ENCODE measurements at regions not wholly inside any gene's neighbourhood (a gene's known extent, or its start where the extent isn't known, plus 50 kb on each side); places are given as distances from the start of the nearest gene placed in this dataset.
"Not testable (repeated sequence)": the region's sequence is repeated elsewhere in the genome, so short reads cannot be mapped to it uniquely, and the experiment has no call there.

DNA sequence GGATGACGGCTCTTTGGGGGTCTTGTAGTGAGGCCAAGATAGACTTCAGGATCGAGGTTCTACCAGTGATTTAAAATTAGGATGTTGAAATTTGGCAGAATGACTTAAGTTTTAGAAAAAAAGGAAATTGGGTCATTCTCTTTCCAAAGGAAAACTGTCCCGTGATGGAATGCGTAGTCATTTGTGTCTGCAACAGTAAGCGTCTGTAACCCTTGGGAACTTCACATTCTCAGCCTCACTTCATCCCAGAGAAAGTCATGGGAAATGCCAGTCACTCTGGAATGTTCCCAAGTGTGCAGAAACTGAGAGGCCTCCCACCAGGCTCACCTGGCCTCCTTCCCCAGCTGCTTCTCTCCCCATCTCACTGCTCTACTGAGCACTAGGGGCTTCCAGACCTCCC lies 5441.4 kb upstream of the TPTE start:
- not testable (repeated sequence) for H3K4me3 Mint-ChIP-seq; H3K27me3 Mint-ChIP-seq (ENCODE audit: low read depth); H3K36me3 Mint-ChIP-seq; DNase-seq (ENCODE audit: low spot score in 2 of 2, unreplicated experiment in 2 of 2); H3K27ac Mint-ChIP-seq; H3K9me3 Mint-ChIP-seq; H3K4me1 Mint-ChIP-seq

DNA sequence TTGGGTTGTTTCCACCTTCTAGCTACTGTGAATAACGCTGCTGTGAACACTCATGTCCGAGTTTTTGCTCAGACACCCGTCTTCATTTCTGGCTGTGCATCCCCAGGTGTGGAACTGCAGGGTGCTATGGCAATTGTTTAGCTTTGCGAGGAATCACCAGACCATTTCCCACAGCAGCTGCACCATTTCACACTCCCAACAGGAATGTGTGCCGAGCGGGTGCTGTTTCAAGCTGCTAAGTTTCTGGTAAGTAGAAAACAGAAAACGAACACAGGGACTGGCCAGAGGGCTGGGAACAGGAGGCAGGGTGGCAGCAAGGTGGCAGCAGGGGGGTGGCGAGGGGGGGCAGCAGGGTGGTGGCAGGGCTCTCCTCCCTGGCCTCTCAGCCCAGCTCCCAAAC lies 5437.1 kb upstream of the TPTE start:
- not testable (repeated sequence) for H3K36me3 Mint-ChIP-seq; H3K4me3 Mint-ChIP-seq; H3K27ac Mint-ChIP-seq; H3K9me3 Mint-ChIP-seq; H3K27me3 Mint-ChIP-seq (ENCODE audit: low read depth); H3K4me1 Mint-ChIP-seq; DNase-seq (ENCODE audit: low spot score in 2 of 2, unreplicated experiment in 2 of 2)

DNA sequence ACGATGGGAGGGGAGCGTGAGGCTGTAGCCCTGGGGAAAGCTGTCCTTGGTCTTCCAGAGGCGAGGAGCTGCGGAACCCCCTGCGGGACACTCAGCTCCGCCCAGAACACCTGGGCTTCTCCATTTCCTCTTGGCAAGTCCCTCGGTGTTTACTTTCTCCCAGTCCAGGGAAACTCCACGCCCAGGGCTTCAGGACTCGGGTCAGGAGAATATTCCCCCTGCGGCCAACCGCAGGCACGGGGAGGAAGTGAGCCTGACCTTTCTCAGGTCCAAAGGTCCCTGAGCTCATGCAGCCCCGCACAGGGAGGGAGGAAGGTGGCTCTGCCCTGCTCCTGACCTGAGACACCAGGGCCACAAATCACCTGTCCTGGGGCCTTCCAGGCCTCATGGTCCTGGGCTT lies 5435.9 kb upstream of the TPTE start:
- H3K27ac Mint-ChIP-seq; H3K4me1 Mint-ChIP-seq; H3K27me3 Mint-ChIP-seq (ENCODE audit: low read depth); H3K9me3 Mint-ChIP-seq; DNase-seq (ENCODE audit: low spot score in 2 of 2, unreplicated experiment in 2 of 2); H3K4me3 Mint-ChIP-seq; H3K36me3 Mint-ChIP-seq: not testable (repeated sequence)

DNA sequence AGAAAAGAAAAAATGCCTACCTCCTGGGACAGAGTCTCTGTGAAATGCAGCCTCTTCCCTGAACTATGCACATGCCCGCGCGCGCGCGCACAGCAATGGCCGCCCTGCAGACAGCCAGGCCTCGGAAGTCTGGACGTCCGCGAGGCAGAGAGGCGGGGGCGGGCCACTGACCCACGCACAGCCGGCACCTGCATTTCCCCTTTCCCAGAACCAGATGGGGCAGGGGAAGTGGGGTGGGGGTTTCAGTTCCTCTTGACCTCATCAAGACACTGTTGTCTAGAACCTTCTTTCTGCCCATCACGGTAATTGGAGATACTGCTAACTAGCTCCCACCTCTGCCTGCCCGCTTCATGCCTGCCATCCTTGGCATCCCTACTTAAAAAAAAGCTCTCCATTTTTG lies 5435.0 kb upstream of the TPTE start:
- H3K4me1 Mint-ChIP-seq; DNase-seq (ENCODE audit: low spot score in 2 of 2, unreplicated experiment in 2 of 2); H3K9me3 Mint-ChIP-seq; H3K4me3 Mint-ChIP-seq; H3K27me3 Mint-ChIP-seq (ENCODE audit: low read depth); H3K27ac Mint-ChIP-seq; H3K36me3 Mint-ChIP-seq: not testable (repeated sequence)

DNA sequence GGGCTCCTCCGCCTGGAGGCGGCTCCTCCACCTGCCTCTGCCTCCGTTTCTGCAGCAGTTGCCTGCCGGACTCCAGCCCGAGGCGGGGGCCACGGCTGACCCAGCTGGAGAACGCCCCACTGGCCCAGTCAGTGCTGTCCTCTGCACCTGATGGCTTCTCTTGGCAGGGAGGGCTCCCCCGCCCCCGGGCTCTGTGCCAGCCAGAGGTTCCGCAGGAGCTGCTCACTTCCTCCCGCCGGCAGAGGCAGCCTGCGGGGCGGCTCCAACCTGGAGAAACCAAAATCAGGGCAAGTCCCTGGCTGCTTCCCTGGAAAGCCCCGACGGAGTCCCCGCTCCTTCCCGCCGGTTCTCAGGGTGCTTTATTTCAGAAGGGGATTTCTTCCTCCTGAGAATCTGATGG lies 5432.6 kb upstream of the TPTE start:
- DNase-seq (ENCODE audit: low spot score in 2 of 2, unreplicated experiment in 2 of 2); H3K27me3 Mint-ChIP-seq (ENCODE audit: low read depth); H3K4me3 Mint-ChIP-seq; H3K4me1 Mint-ChIP-seq; H3K36me3 Mint-ChIP-seq; H3K9me3 Mint-ChIP-seq; H3K27ac Mint-ChIP-seq: not testable (repeated sequence)

DNA sequence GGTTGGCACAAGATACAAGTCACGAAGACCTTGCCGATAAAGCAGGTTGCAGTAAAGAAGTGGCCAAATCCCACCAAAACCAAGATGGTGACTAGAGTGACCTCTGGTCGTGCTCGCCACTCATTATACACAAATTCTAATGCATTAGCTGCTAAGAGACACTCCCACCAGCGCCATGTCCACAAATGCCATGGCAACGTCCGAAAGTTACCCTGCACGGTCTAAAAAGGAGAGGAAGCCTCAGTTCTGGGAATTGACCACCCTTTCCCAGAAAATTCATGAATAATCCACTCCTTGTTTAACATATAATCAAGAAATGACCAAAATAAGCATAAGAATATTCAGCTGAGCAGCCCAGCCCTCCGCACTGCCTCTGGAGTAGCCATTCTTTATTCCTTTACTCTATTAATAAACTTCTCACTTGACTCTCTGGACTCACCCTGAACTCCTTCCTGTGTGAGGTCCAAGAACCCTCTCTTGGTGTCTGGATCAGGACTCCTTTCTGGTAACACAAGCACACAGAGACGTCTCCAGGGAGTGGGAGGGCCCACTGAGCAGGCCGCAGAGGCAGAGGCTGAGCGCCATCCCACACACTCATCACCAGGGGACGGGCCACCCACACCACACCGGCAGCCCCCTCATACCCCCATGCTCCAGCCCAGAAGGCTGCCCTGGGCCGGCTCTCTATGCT lies 5431.8 kb upstream of the TPTE start:
- H3K27me3 Mint-ChIP-seq (ENCODE audit: low read depth); H3K9me3 Mint-ChIP-seq; H3K36me3 Mint-ChIP-seq; DNase-seq (ENCODE audit: low spot score in 2 of 2, unreplicated experiment in 2 of 2); H3K4me3 Mint-ChIP-seq; H3K4me1 Mint-ChIP-seq; H3K27ac Mint-ChIP-seq: not testable (repeated sequence)

DNA sequence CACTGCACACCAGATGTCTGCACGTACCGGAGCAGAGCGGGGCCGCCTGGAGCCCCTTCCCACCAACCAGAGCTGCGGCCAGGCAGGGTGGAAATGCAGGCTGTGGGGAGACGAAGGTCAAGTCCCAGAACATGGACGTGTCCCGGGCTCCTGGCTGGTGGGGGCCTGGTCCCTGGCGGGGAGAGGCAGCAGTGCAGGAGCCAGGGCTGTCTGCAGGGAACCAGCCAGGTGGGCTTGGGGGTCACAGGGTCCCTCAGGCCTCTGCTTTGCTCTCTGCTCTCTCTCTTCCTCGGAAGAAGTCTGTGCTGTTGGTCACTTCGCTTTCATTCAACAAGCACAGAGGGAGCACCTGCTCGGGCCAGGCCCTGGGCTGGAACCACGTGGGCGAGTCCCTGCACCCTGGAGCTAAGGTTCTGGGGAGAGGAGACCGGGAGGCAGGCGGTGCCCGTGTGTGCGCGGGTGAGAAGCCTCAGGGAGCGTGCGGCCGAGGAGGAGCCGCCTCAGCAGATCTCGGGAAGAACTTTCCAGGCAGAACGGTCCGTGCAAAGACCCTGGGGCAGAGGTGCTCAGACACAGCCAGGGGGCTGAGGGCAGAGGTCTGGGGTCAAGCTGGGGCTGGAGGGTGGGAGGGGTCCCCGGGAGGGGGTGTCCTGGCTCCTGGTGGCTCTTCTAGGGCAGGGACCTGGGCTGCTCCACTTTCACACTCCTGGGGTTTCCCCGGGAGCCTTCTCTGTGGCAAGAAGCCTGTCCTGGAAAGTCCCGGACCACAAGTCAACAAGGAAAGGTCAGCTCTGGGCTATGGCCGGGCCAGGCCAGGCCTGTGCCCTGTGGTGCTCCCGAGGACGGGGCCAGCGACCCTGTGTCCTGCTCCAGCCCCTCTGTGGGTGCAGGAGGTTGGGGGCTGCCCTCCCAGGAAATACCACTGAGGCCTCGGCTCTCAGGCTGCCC lies 5431.0 kb upstream of the TPTE start:
- not testable (repeated sequence) for H3K4me1 Mint-ChIP-seq; DNase-seq (ENCODE audit: low spot score in 2 of 2, unreplicated experiment in 2 of 2); H3K4me3 Mint-ChIP-seq; H3K27me3 Mint-ChIP-seq (ENCODE audit: low read depth); H3K9me3 Mint-ChIP-seq; H3K27ac Mint-ChIP-seq; H3K36me3 Mint-ChIP-seq

DNA sequence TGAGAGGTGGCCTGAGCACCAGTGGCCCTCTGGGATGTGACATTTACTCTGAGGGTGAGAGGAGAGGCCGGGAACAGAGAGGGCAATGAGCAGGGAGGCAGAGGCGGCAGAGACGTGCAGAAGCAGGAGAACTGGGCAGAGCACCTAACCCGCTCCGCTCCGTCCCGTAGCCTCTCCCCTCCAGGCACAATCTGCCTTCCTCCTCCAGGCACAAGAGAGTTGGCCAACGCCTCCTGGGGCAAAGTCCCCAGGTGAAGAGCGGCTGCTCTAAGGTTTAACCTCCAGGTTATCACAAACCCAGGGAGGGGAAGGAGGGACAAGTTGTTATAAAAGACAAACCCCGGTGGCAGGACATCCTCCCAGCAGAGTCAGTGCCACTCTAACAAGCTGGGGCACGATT lies 5430.1 kb upstream of the TPTE start:
- H3K4me1 Mint-ChIP-seq; H3K27me3 Mint-ChIP-seq (ENCODE audit: low read depth); H3K9me3 Mint-ChIP-seq: not testable (repeated sequence)

DNA sequence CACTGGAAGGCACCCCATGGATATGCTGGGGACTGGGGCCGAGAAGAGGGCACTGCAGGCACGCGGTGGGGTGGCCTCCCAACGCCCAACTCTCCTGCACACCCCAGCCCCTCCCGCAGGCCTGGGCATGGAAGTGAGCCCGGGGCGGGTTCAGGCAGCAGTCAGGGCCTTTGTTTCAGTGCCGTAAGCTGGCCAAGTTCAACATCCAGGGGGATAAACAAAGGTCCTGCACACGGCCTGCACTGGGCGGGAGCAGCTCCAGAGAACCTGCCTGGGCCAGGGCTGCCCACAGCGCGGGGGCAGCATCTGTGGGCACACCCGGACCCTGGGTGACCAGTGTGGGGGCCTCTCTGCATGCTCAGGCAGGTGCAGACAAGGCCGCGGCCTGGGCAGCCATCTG lies 5425.8 kb upstream of the TPTE start:
- not testable (repeated sequence) for DNase-seq (ENCODE audit: low spot score in 2 of 2, unreplicated experiment in 2 of 2); H3K27ac Mint-ChIP-seq; H3K4me3 Mint-ChIP-seq; H3K36me3 Mint-ChIP-seq; H3K4me1 Mint-ChIP-seq; H3K27me3 Mint-ChIP-seq (ENCODE audit: low read depth); H3K9me3 Mint-ChIP-seq

More for the DNA sequence above, 5430.1 kb upstream of the TPTE start:
- H3K4me3 Mint-ChIP-seq; DNase-seq (ENCODE audit: low spot score in 2 of 2, unreplicated experiment in 2 of 2); H3K36me3 Mint-ChIP-seq; H3K27ac Mint-ChIP-seq: not testable (repeated sequence)

DNA sequence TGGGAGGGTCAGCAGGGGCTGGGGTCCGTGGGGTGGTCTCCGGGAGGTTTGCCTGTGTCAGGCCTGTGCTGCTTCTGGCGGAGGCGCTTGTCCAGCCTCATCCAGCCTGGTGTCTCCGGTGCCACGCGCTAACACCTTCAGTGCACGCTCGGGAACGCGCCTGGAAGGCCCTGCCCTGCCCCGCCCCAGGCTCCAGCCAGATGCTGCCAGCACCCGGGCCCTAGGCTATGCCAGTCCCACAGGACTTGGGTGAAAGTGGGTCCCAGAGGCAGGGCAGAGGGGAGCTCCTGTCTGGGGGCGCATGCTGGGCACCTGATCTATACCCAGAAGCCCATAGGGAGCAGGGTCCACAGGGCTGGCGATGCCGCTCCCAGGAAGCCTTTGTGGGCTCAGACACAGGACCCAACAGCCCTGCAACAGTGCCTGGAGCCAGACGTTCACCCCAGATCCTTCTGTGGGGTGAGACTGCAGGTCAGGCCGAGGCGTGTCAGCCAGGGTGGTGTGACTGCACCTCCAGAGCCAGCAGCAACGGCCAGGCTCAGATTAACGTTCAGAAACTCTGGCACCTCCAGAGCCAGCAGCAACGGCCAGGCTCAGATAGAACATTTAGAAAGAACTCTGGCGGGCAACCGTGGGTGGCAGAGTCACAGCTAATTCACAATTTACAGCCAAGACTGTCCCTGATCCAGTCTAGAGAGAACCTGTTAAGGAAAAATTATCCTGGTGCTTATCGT lies 5423.2 kb upstream of the TPTE start:
- H3K4me1 Mint-ChIP-seq; H3K36me3 Mint-ChIP-seq; H3K27me3 Mint-ChIP-seq (ENCODE audit: low read depth); H3K4me3 Mint-ChIP-seq; DNase-seq (ENCODE audit: low spot score in 2 of 2, unreplicated experiment in 2 of 2); H3K27ac Mint-ChIP-seq; H3K9me3 Mint-ChIP-seq: not testable (repeated sequence)

DNA sequence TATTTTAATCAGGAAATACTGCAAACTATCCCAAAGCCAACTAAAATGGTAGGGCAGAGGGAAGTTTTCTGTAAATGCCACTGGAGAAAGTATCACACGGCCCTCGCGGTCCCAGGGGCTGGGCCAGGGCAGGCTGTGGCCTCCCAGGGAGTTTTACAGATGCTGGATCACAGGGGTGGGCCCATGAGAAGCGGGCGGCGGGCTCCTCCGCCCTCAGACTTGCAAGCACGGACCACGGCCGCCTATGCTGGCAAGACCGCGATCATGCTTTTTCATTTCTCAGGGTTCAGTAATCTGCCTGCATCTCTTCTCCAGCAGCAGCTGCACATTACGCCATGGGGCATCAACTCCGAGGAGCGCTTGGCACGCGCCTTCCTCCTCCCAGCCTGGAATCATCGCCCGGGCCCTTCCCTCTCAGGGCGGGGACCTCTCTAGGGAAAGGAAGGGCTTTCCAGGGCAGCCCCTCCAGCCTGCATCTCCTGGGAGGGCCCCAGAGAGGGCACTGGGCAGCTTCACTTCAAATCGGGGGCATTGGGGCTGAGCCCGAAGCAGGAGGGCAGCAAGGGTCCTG lies 5420.7 kb upstream of the TPTE start:
- not testable (repeated sequence) for H3K27ac Mint-ChIP-seq; DNase-seq (ENCODE audit: low spot score in 2 of 2, unreplicated experiment in 2 of 2); H3K4me3 Mint-ChIP-seq; H3K36me3 Mint-ChIP-seq; H3K4me1 Mint-ChIP-seq; H3K27me3 Mint-ChIP-seq (ENCODE audit: low read depth); H3K9me3 Mint-ChIP-seq

DNA sequence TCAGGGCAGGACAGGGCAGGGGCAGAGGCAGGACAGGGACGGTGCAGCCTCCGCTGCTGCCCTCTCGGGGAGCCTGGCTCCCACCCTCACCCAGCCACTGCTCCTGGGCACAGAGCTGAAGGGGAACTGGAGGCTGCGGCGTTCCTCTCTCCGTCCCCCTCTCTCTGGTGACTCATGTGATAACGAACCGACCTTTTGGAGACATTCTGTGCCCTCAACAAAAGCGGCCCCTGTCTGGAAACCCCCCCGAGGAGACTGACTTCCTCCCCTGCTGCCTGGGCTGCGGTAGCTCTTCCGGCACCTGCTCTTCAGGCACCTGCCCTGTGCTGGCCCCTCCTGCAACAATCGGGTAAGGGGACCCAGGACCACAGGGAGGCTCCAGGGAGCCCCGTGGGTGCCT lies 5419.6 kb upstream of the TPTE start:
- H3K36me3 Mint-ChIP-seq; H3K4me1 Mint-ChIP-seq; H3K9me3 Mint-ChIP-seq; H3K27me3 Mint-ChIP-seq (ENCODE audit: low read depth); H3K27ac Mint-ChIP-seq; DNase-seq (ENCODE audit: low spot score in 2 of 2, unreplicated experiment in 2 of 2); H3K4me3 Mint-ChIP-seq: not testable (repeated sequence)

DNA sequence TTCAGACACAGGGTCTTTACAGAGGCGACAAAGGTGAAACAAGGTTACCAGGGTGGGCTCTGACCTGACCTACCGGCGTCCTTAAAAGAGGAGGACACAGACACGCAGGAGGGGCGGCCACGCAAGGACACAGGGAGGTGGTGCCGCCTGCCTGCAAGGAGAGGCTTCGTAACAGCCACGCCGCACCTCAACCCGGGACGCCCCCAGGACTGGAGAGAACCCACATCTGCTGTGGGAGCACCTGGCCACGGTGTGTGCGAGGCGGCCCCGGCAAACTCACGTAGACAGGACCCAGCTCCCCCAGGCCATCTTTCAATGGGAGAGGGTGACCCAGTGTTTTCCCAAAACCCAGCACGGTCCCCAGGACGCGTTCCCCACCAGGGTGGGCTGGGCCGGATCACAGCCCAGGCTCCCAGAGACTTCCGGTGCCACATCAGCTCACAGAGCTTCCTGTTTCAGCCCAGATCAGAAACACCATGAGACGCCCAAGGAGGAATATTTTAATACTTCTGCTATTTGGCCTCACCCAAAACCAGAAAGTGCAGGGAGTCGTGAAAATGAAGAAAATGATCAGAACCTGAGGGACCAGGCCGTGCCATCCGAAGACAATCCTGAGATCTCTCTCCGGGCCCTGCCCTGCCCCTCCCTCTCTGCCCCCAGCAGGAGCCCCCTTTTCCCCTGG lies 5417.4 kb upstream of the TPTE start:
- H3K4me1 Mint-ChIP-seq; H3K27ac Mint-ChIP-seq; DNase-seq (ENCODE audit: low spot score in 2 of 2, unreplicated experiment in 2 of 2); H3K36me3 Mint-ChIP-seq; H3K4me3 Mint-ChIP-seq; H3K9me3 Mint-ChIP-seq; H3K27me3 Mint-ChIP-seq (ENCODE audit: low read depth): not testable (repeated sequence)

Measured in mesothelial cell of epicardium (in vitro differentiated cells).